ENCODE measurements at regions not wholly inside any gene's neighbourhood (a gene's known extent, or its start where the extent isn't known, plus 50 kb on each side); places are given as distances from the start of the nearest gene placed in this dataset.

GRCh38 chr10:34033078-34033477 lies 698.6 kb upstream of the NRP1 start:
- H3K4me1 ChIP-seq (ENCODE audit: insufficient read depth, low read length) = no peaks in the 10 kb centered on the region
- no peak for DNase-seq
- no peak for TF ChIP-seq EZH2 (IDR thresholded peaks at IDR 0.05; ENCODE audit: borderline replicate concordance, low read depth, low read length, severe bottlenecking)
- TF ChIP-seq, protein P1, sequence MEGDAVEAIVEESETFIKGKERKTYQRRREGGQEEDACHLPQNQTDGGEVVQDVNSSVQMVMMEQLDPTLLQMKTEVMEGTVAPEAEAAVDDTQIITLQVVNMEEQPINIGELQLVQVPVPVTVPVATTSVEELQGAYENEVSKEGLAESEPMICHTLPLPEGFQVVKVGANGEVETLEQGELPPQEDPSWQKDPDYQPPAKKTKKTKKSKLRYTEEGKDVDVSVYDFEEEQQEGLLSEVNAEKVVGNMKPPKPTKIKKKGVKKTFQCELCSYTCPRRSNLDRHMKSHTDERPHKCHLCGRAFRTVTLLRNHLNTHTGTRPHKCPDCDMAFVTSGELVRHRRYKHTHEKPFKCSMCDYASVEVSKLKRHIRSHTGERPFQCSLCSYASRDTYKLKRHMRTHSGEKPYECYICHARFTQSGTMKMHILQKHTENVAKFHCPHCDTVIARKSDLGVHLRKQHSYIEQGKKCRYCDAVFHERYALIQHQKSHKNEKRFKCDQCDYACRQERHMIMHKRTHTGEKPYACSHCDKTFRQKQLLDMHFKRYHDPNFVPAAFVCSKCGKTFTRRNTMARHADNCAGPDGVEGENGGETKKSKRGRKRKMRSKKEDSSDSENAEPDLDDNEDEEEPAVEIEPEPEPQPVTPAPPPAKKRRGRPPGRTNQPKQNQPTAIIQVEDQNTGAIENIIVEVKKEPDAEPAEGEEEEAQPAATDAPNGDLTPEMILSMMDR (IDR thresholded peaks at IDR 0.05; ENCODE audit: borderline replicate concordance, extremely low read depth, low read length, poor library complexity, severe bottlenecking) = no peak
- H3K27me3 ChIP-seq (ENCODE audit: insufficient read depth, low read length, poor library complexity) = no peaks in the 10 kb centered on the region
- no peak overlapping the region for H3K4me2 ChIP-seq (ENCODE audit: insufficient read depth, low read length)
- H3K27ac ChIP-seq (ENCODE audit: low read length) = no peak overlapping the region
- no peak overlapping the region for H3K4me3 ChIP-seq (ENCODE audit: low read depth in 1 of 2, low read length in 2 of 2)
- no peaks in the 10 kb centered on the region for H3K79me2 ChIP-seq (ENCODE audit: insufficient read depth, low read length)
- H3K9me3 ChIP-seq (ENCODE audit: insufficient read depth, low read length, severe bottlenecking) = peaks cover 2% of the 10 kb centered on the region
- no peak for ATAC-seq (ENCODE audit: insufficient read depth, low read depth)
- H3K36me3 ChIP-seq (ENCODE audit: insufficient read depth, low read length) = no peaks in the 10 kb centered on the region
- no peak overlapping the region for H3K9ac ChIP-seq (ENCODE audit: low read depth, low read length)
- no peak overlapping the region for H2AFZ ChIP-seq (ENCODE audit: low read depth, low read length)
- no peaks in the 10 kb centered on the region for H4K20me1 ChIP-seq (ENCODE audit: insufficient read depth, low read length)

- Histone ChIP-seq H4K20me1 (ENCODE audit: insufficient read depth, low read length) (no peaks in the 10 kb centered on the region), H3K79me2 (ENCODE audit: insufficient read depth, low read length) (no peaks in the 10 kb centered on the region), H3K9me3 (ENCODE audit: insufficient read depth, low read length, severe bottlenecking) (peaks cover 2% of the 10 kb centered on the region), H3K4me2 (ENCODE audit: insufficient read depth, low read length) (no peak overlapping the region), H3K36me3 (ENCODE audit: insufficient read depth, low read length) (no peaks in the 10 kb centered on the region), H2AFZ (ENCODE audit: low read depth, low read length) (no peak overlapping the region), H3K27ac (ENCODE audit: low read length) (no peak overlapping the region), H3K9ac (ENCODE audit: low read depth, low read length) (no peak overlapping the region), H3K4me3 (ENCODE audit: low read depth in 1 of 2, low read length in 2 of 2) (no peak overlapping the region), H3K27me3 (ENCODE audit: insufficient read depth, low read length, poor library complexity) (no peaks in the 10 kb centered on the region), H3K4me1 (ENCODE audit: insufficient read depth, low read length) (no peaks in the 10 kb centered on the region)
- ATAC-seq (ENCODE audit: insufficient read depth, low read depth) (no peak), DNase-seq (no peak)
- TF ChIP-seq, protein P1 (IDR thresholded peaks at IDR 0.05; ENCODE audit: borderline replicate concordance, extremely low read depth, low read length, poor library complexity, severe bottlenecking) = no peak
- no peak for TF ChIP-seq EZH2 (IDR thresholded peaks at IDR 0.05; ENCODE audit: borderline replicate concordance, low read depth, low read length, severe bottlenecking)
Observed at GRCh38 chr10:34032564-34032963, 698.1 kb upstream of the NRP1 start.

GRCh38 chr10:34031400-34031799 lies 696.9 kb upstream of the NRP1 start:
- DNase-seq = no peak
- H3K4me2 ChIP-seq (ENCODE audit: insufficient read depth, low read length) = no peak overlapping the region

More at GRCh38 chr10:34031400-34031799, 696.9 kb upstream of the NRP1 start:
- Histone ChIP-seq H3K79me2 (ENCODE audit: insufficient read depth, low read length) (no peaks in the 10 kb centered on the region), H2AFZ (ENCODE audit: low read depth, low read length) (no peak overlapping the region), H3K36me3 (ENCODE audit: insufficient read depth, low read length) (no peaks in the 10 kb centered on the region), H3K9me3 (ENCODE audit: insufficient read depth, low read length, severe bottlenecking) (peaks cover 2% of the 10 kb centered on the region), H3K9ac (ENCODE audit: low read depth, low read length) (no peak overlapping the region), H3K4me3 (ENCODE audit: low read depth in 1 of 2, low read length in 2 of 2) (no peak overlapping the region), H3K27me3 (ENCODE audit: insufficient read depth, low read length, poor library complexity) (no peaks in the 10 kb centered on the region), H4K20me1 (ENCODE audit: insufficient read depth, low read length) (no peaks in the 10 kb centered on the region), H3K4me1 (ENCODE audit: insufficient read depth, low read length) (no peaks in the 10 kb centered on the region), H3K27ac (ENCODE audit: low read length) (no peak overlapping the region)
- ATAC-seq (ENCODE audit: insufficient read depth, low read depth) = no peak
- TF ChIP-seq EZH2 (IDR thresholded peaks at IDR 0.05; ENCODE audit: borderline replicate concordance, low read depth, low read length, severe bottlenecking) = no peak
- TF ChIP-seq, protein P1 (IDR thresholded peaks at IDR 0.05; ENCODE audit: borderline replicate concordance, extremely low read depth, low read length, poor library complexity, severe bottlenecking) = no peak
